ENCODE measurements at regions not wholly inside any gene's neighbourhood (a gene's known extent, or its start where the extent isn't known, plus 50 kb on each side); places are given as distances from the start of the nearest gene placed in this dataset.

GRCh38 chr10:93218386-93218785, 144.7 kb downstream of the CYP26A1 start:
- TF ChIP-seq CTCF (IDR thresholded peaks at IDR 0.05; ENCODE audit: insufficient read depth, low read depth, low read length) (no peak), EZH2 (IDR thresholded peaks at IDR 0.05; ENCODE audit: insufficient read depth, low read length) (no peak)

All from astrocyte (in vitro differentiated cells and primary cell).